ENCODE measurements at regions not wholly inside any gene's neighbourhood (a gene's known extent, or its start where the extent isn't known, plus 50 kb on each side); places are given as distances from the start of the nearest gene placed in this dataset.

DNA sequence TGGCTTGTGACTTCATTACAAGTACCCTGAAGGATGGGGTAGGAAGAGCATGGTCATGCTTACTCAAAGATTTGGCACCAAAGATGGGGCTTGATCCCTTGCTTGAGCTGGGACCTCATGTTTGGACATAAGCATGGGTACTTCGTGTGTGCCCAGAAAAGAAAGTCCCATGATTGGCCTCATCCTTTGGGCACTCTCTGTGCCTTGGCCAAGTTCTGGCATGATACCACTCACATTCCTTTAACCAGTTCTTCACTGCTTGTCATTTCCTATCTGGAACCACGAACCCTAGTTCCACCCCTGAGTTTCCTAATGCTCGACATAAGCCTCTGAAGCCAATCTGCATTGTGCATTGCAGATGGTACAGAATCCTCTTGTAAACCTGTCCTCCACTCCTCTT, 107.0 kb downstream of the NAV1 start:
- POLR2A ChIA-PET = no interaction called here
- peaks cover 2% of the 10 kb centered on the region for H3K4me1 Mint-ChIP-seq

DNA sequence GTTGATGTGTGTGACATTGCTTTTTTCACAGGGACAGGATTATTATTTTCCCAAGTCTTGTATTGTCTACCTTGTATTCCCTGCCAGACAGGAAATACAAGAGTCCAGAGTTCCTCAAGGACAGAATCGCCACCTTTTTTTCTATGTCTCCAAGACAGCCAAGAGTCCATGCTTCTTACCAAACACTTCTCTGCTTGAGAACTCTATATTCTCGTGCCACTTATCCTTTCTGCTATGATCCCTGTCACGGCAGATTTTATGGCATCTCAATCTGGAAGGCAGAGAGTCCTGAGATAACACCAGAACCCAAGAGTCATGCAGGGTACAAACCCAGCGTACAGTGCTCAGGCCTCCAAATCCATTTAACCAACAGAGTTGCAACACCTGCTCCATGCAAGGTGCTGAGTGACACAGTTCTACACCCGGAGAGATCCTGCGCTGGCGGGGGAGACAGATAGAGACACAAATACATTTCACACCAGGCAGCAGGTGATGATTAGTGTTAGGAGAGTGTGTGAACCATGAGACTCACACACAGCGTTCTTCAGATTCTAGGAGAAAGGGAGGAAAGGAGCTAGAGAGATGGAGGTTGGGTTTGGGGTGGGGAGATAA, 107.6 kb downstream of the NAV1 start:
- CTCF ChIA-PET = no interaction called here
- ATAC-seq (ENCODE audit: low read depth) = no peak
- 97% methylated on average over 5 of the region's 8 CpGs for WGBS (ENCODE audit: insufficient coverage)

More for the DNA sequence above, 107.0 kb downstream of the NAV1 start:
- intact Hi-C loops (cut with micrococcal nuclease) = no loop called here
- Histone ChIP-seq H3K4me3 (ENCODE audit: control extremely low read depth in 1 of 5, extremely low read depth in 1 of 5, insufficient read depth in 1 of 5, low read depth in 2 of 5, low read length in 4 of 5) (no peak overlapping the region), H2AFZ (ENCODE audit: insufficient read depth, low read depth, low read length, poor library complexity, severe bottlenecking) (no peak overlapping the region), H3K4me1 (ENCODE audit: control insufficient read depth in 2 of 2, insufficient read depth in 2 of 2, low read length in 2 of 2) (peaks cover 5 to 6% of the 10 kb centered on the region in 2 donors), H3K79me2 (ENCODE audit: control insufficient read depth, insufficient read depth, low read length) (no peaks in the 10 kb centered on the region), H3K27ac (ENCODE audit: low read length in 2 of 2) (no peak overlapping the region), H4K20me1 (ENCODE audit: control insufficient read depth, insufficient read depth, low read length, poor library complexity, severe bottlenecking) (no peaks in the 10 kb centered on the region), H3K4me2 (replicated peaks; ENCODE audit: low read depth, low read length, poor library complexity, severe bottlenecking) (no peak overlapping the region), H3K9me3 (ENCODE audit: control extremely low read depth in 1 of 3, control insufficient read depth in 2 of 3, insufficient read depth in 1 of 3, low read length in 2 of 3) (no peaks in the 10 kb centered on the region), H3K27me3 (replicated peaks in 1 of 4; ENCODE audit: control extremely low read depth in 1 of 4, control insufficient read depth in 3 of 4, insufficient read depth in 4 of 4, low read length in 3 of 4) (peaks cover 0 to 38% (median 10%) of the 10 kb centered on the region in 4 experiments), H3K9ac (ENCODE audit: low read length) (no peak overlapping the region), H3K36me3 (replicated peaks in 1 of 2; ENCODE audit: control extremely low read depth in 1 of 2, control insufficient read depth in 1 of 2, extremely low read depth in 1 of 2, insufficient read depth in 2 of 2, low read length in 1 of 2) (no peaks in the 10 kb centered on the region)
- H3K9me3 Mint-ChIP-seq (ENCODE audit: insufficient read depth) = no peaks in the 10 kb centered on the region
- H3K27me3 Mint-ChIP-seq = peaks cover 45% of the 10 kb centered on the region
- CTCF ChIA-PET = no interaction called here
- TF ChIP-seq EZH2 (IDR thresholded peaks at IDR 0.05; ENCODE audit: borderline replicate concordance, insufficient read depth, low read depth, low read length, poor library complexity, severe bottlenecking) = no peak
- TF ChIP-seq, protein P1, sequence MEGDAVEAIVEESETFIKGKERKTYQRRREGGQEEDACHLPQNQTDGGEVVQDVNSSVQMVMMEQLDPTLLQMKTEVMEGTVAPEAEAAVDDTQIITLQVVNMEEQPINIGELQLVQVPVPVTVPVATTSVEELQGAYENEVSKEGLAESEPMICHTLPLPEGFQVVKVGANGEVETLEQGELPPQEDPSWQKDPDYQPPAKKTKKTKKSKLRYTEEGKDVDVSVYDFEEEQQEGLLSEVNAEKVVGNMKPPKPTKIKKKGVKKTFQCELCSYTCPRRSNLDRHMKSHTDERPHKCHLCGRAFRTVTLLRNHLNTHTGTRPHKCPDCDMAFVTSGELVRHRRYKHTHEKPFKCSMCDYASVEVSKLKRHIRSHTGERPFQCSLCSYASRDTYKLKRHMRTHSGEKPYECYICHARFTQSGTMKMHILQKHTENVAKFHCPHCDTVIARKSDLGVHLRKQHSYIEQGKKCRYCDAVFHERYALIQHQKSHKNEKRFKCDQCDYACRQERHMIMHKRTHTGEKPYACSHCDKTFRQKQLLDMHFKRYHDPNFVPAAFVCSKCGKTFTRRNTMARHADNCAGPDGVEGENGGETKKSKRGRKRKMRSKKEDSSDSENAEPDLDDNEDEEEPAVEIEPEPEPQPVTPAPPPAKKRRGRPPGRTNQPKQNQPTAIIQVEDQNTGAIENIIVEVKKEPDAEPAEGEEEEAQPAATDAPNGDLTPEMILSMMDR (IDR thresholded peaks at IDR 0.05) = no peak
- H3K4me3 Mint-ChIP-seq = no peak overlapping the region
- 100% methylated on average over 1 of the region's 3 CpGs for WGBS (ENCODE audit: insufficient coverage)
- DNase-seq (no peak), ATAC-seq (ENCODE audit: low read depth) (no peak)
- H3K27ac Mint-ChIP-seq = no peak overlapping the region

More for the DNA sequence above, 107.6 kb downstream of the NAV1 start:
- no peaks in the 10 kb centered on the region for H3K9me3 ChIP-seq (ENCODE audit: control extremely low read depth in 1 of 3, control insufficient read depth in 2 of 3, insufficient read depth in 1 of 3, low read length in 2 of 3)
- TF ChIP-seq, protein P1 (IDR thresholded peaks at IDR 0.05) = no peak
- no peak for TF ChIP-seq EZH2 (IDR thresholded peaks at IDR 0.05; ENCODE audit: borderline replicate concordance, insufficient read depth, low read depth, low read length, poor library complexity, severe bottlenecking)
- no peak overlapping the region for H3K9ac ChIP-seq (ENCODE audit: low read length)
- Mint-ChIP-seq H3K27ac (no peak overlapping the region), H3K4me1 (peaks cover 2% of the 10 kb centered on the region), H3K9me3 (ENCODE audit: insufficient read depth) (no peaks in the 10 kb centered on the region), H3K27me3 (peaks cover 45% of the 10 kb centered on the region), H3K4me3 (no peak overlapping the region)
- peaks cover 0 to 38% (median 10%) of the 10 kb centered on the region in 4 experiments for H3K27me3 ChIP-seq (replicated peaks in 1 of 4; ENCODE audit: control extremely low read depth in 1 of 4, control insufficient read depth in 3 of 4, insufficient read depth in 4 of 4, low read length in 3 of 4)
- H3K36me3 ChIP-seq (replicated peaks in 1 of 2; ENCODE audit: control extremely low read depth in 1 of 2, control insufficient read depth in 1 of 2, extremely low read depth in 1 of 2, insufficient read depth in 2 of 2, low read length in 1 of 2) = no peaks in the 10 kb centered on the region
- peaks cover 5 to 6% of the 10 kb centered on the region in 2 donors for H3K4me1 ChIP-seq (ENCODE audit: control insufficient read depth in 2 of 2, insufficient read depth in 2 of 2, low read length in 2 of 2)
- H2AFZ ChIP-seq (ENCODE audit: insufficient read depth, low read depth, low read length, poor library complexity, severe bottlenecking) = no peak overlapping the region
- POLR2A ChIA-PET = no interaction called here
- DNase-seq = no peak
- no peaks in the 10 kb centered on the region for H4K20me1 ChIP-seq (ENCODE audit: control insufficient read depth, insufficient read depth, low read length, poor library complexity, severe bottlenecking)
- intact Hi-C loops (cut with micrococcal nuclease) = no loop called here
- H3K27ac ChIP-seq (ENCODE audit: low read length in 2 of 2) = no peak overlapping the region
- H3K4me2 ChIP-seq (replicated peaks; ENCODE audit: low read depth, low read length, poor library complexity, severe bottlenecking) = no peak overlapping the region
- H3K4me3 ChIP-seq (ENCODE audit: control extremely low read depth in 1 of 5, extremely low read depth in 1 of 5, insufficient read depth in 1 of 5, low read depth in 2 of 5, low read length in 4 of 5) = no peak overlapping the region
- H3K79me2 ChIP-seq (ENCODE audit: control insufficient read depth, insufficient read depth, low read length) = no peaks in the 10 kb centered on the region

All from B cell (primary cell).